HEK293T (cell line): ENCODE measurements at regions not wholly inside any gene's neighbourhood (a gene's known extent, or its start where the extent isn't known, plus 50 kb on each side); places are given as distances from the start of the nearest gene placed in this dataset.
A peak's percentile ranks its signal among the peaks of the same experiment; 100 is the strongest.

Experiments
- CTCF ChIA-PET: fragments of 350-600 bp; formaldehyde crosslinking; extraction: SDS; loops from one replicate; lab custom pipeline; 2021; ENCODE audit warnings: antibody characterized with exemption, inconsistent platforms; lab: Yijun Ruan, JAX
- POLR2A ChIA-PET: fragments of 350-600 bp; formaldehyde crosslinking; extraction: SDS; loops from one replicate; lab custom pipeline; 2020; ENCODE audit warnings: antibody characterized with exemption, inconsistent platforms; lab: Yijun Ruan, JAX
- DNase-seq: peaks from one replicate; pipeline ENCODE4 v3.0.0; 2012; ENCODE audit warnings: mixed read lengths; ENCODE audit errors: extremely low spot score
- ARNT ChIP-seq: fragments of 450-650 bp; IDR thresholded peaks from 2 replicates; pipeline ENCODE4 v1.6.1; 2017; ENCODE audit warnings: mild to moderate bottlenecking
- BHLHE40 ChIP-seq: fragments of 450-650 bp; IDR thresholded peaks from 2 replicates; pipeline ENCODE4 v1.6.1; 2016; ENCODE audit warnings: mild to moderate bottlenecking, moderate library complexity, borderline replicate concordance
- CTBP1 ChIP-seq: fragments of 450-650 bp; IDR thresholded peaks from 2 replicates; pipeline ENCODE4 v1.6.1; 2016; ENCODE audit warnings: borderline replicate concordance
- ELF4 ChIP-seq: fragments of 450-650 bp; IDR thresholded peaks from 2 replicates; pipeline ENCODE4 v1.6.1; 2017; ENCODE audit warnings: antibody characterized with exemption
- FOXA1 ChIP-seq: fragments of 450-650 bp; IDR thresholded peaks from 2 replicates; pipeline ENCODE4 v1.6.1; 2016; ENCODE audit warnings: mild to moderate bottlenecking
- FOXK2 ChIP-seq: fragments of 450-650 bp; IDR thresholded peaks from 2 replicates; pipeline ENCODE4 v1.6.1; 2016; ENCODE audit warnings: mild to moderate bottlenecking
- FOXM1 ChIP-seq: fragments of 450-650 bp; IDR thresholded peaks from 2 replicates; pipeline ENCODE4 v1.6.1; 2017; ENCODE audit warnings: mild to moderate bottlenecking, borderline replicate concordance
- HDGF ChIP-seq: fragments of 450-650 bp; IDR thresholded peaks from 2 replicates; pipeline ENCODE4 v1.6.1; 2017; ENCODE audit warnings: antibody characterized with exemption, borderline replicate concordance
- L3MBTL2 ChIP-seq: fragments of 450-650 bp; conservative IDR thresholded peaks from 2 replicates; pipeline ENCODE4 v1.6.1; 2016; ENCODE audit warnings: mild to moderate bottlenecking
- LEF1 ChIP-seq: fragments of 450-650 bp; IDR thresholded peaks from 2 replicates; pipeline ENCODE4 v1.6.1; 2017; ENCODE audit warnings: mild to moderate bottlenecking, borderline replicate concordance
- NFRKB ChIP-seq: fragments of 450-650 bp; IDR thresholded peaks from 2 replicates; pipeline ENCODE4 v1.6.1; 2016; ENCODE audit warnings: mild to moderate bottlenecking, moderate library complexity
- PKNOX1 ChIP-seq: fragments of 450-650 bp; IDR thresholded peaks from 2 replicates; pipeline ENCODE4 v1.6.1; 2016
- SP1 ChIP-seq: fragments of 450-650 bp; IDR thresholded peaks from 2 replicates; pipeline ENCODE4 v1.6.1; 2017
- SUZ12 ChIP-seq: fragments of 450-650 bp; IDR thresholded peaks from 2 replicates; pipeline ENCODE4 v1.6.1; 2016; ENCODE audit warnings: mild to moderate bottlenecking
- TARDBP ChIP-seq: fragments of 450-650 bp; IDR thresholded peaks from 2 replicates; pipeline ENCODE4 v1.6.1; 2016
- ZNF384 ChIP-seq: fragments of 450-650 bp; IDR thresholded peaks from 2 replicates; pipeline ENCODE4 v1.6.1; 2016

- DNase-seq = peak; percentile 35
- ChIA-PET CTCF (no interaction called here), POLR2A (no interaction called here)
- TF ChIP-seq NFRKB (no peak), ARNT (no peak)
Measured at GRCh38 chr12:74890237-74890599, 319.4 kb downstream of the KCNC2 start.

DNA sequence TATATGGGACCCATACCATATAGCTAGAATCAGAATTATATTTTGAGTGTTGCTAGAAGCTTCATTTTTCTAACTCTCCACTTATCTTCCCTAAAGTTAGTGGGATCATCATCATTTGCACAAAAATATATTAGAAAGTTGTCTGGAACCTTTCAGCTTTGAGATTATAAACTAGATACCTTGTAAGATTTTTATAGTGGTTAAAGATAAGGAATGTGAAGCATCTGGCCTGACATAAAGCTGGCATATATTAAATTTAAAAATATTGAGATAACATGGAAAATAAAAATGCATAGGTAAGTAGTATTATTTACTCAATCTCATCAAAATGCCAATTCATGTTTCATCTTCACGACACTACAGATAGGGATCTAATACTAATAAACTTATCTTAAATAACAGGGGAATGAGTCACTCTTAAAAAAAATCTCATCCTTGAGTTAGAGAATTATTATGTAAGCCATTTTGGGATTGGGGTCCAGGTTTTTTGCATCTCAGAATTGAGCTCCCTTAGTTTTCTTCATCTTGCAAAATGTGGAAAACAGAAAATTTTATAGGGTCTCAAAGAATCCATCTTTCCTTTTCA is 318.5 kb downstream of the KCNC2 start:
- no peak for DNase-seq
- POLR2A ChIA-PET = no interaction called here
- CTCF ChIA-PET = no interaction called here
- TF ChIP-seq FOXM1 (no peak), FOXA1 (no peak), ARNT (no peak), HDGF (no peak), SP1 (no peak), SUZ12 (no peak), ZNF384 (no peak), L3MBTL2 (no peak)

GRCh38 chr12:74892057-74892633 is 317.5 kb downstream of the KCNC2 start:
- POLR2A ChIA-PET = no interaction called here
- CTCF ChIA-PET = no interaction called here
- DNase-seq = no peak
- TF ChIP-seq ARNT (no peak), ZNF384 (no peak), L3MBTL2 (no peak), SUZ12 (no peak), FOXA1 (no peak), BHLHE40 (no peak), FOXK2 (no peak), LEF1 (no peak), HDGF (no peak), PKNOX1 (no peak), CTBP1 (no peak), NFRKB (no peak), TARDBP (no peak), ELF4 (no peak), FOXM1 (no peak)

DNA sequence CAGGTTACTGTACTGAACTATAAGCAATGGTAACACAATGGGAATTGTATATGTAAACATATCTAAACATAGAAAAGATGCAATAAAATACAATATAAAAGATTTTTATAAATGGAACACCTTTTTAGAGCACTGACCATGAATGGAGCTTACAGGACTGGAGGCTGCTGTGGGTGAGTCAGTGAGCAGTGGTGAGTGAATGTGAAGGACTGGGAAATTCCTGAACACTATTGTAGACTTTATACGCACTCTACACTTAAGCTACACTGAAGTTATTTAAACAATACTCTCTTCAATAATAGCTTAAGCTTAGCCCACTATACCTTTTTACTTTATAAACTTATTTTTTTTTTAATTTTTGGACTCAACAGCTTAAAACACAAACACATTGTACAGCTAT is 313.5 kb downstream of the KCNC2 start:
- no peak for DNase-seq
- TF ChIP-seq ELF4 = no peak
- no peak for TF ChIP-seq TARDBP
- TF ChIP-seq NFRKB = no peak
- TF ChIP-seq SP1 = no peak
- TF ChIP-seq FOXA1 = no peak
- TF ChIP-seq ZNF384 = no peak
- TF ChIP-seq BHLHE40 = no peak
- ChIA-PET POLR2A (no interaction called here), CTCF (no interaction called here)

DNA sequence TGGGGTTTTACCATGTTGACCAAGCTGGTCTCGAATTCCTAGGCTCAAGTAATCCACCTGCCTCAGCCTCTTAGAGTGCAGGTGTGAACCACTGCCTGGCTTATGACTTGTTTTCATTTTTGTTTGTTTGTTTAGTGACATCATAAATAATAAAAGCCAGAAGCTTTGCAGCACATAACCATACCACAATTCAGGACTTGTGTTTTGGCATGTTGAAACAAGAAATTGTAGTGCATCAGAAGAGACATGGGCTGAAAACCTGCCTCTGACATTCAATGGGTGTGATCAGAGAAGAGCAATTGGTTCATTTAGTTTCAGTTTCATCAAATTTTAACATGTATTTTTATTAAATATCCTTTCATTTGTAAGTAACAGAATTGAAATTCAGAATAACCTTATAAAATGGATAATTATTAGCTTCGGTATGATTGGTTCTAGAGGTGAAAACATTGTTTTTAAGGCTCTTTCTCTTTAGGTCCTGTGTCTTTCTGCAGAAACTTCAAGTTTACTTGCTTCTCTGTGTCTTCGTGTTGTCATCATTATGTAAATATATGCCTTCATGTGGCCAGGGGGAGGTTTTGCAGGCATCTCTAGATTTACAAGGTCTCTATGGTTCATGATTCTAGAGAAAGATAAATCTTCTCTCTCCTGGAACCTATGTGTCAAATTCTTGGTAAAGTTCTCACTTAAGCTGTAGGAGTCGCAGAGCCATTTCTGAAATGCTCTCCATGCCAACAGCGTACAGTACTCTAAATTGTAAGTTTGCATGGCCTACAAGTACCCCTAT is 312.0 kb downstream of the KCNC2 start:
- ChIA-PET POLR2A (no interaction called here), CTCF (no interaction called here)
- TF ChIP-seq TARDBP = no peak
- TF ChIP-seq FOXM1 = no peak
- no peak for TF ChIP-seq NFRKB
- TF ChIP-seq CTBP1 = no peak
- no peak for TF ChIP-seq ELF4
- no peak for TF ChIP-seq ARNT
- TF ChIP-seq L3MBTL2 = no peak
- no peak for TF ChIP-seq HDGF
- no peak for TF ChIP-seq FOXK2
- TF ChIP-seq SP1 = no peak
- TF ChIP-seq LEF1 = no peak
- no peak for TF ChIP-seq PKNOX1
- TF ChIP-seq ZNF384 = no peak
- TF ChIP-seq FOXA1 = no peak
- TF ChIP-seq SUZ12 = no peak
- DNase-seq = no peak

DNA sequence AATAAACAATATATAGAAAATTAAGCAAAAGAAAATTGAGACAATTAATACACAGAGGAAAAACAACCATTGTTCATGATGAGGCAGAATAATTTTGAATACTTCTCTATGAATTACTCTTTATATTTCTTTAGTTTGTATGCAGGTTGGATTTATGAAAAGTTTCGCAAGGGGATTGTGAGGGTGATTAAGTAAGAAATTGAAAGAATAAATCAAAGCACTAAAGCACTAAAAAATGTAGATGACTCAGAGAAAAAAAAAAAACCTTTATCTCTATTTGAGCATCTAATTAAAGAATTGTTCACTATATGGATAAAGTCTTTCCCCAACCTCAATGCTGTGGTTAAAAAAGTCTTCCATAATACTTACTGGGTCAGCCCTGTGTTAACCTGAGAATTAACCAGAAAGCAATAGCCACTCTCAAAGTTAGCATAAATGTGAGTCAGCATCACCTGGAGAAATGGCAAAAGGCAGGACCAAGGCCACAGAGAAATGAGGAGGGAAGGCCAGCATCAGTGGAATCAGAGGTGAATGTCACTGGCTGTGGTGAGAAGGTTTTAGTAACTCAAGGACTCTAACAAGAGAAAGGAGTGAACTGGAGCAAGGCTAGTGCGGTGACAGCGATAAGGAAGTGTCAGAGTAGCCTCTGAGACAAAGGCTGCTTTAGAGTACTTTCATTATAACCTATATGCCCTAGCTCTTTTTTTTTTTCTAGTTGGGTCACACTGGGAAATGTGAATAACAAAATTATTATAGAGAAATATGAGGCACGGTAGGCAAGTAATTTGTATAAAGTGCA is 310.4 kb downstream of the KCNC2 start:
- DNase-seq = no peak
- POLR2A ChIA-PET = no interaction called here
- CTCF ChIA-PET = no interaction called here
- TF ChIP-seq FOXM1 (no peak), BHLHE40 (no peak), CTBP1 (no peak), FOXK2 (no peak), SP1 (no peak), ELF4 (no peak), NFRKB (no peak), ZNF384 (no peak), LEF1 (no peak), FOXA1 (no peak), ARNT (no peak), TARDBP (no peak), SUZ12 (no peak), L3MBTL2 (no peak), PKNOX1 (no peak), HDGF (no peak)
